IPS DF 6.9 (cell line): ENCODE measurements at regions not wholly inside any gene's neighbourhood (a gene's known extent, or its start where the extent isn't known, plus 50 kb on each side); places are given as distances from the start of the nearest gene placed in this dataset.

ENCODE experiments used
- DNase-seq: peaks from one replicate; pipeline ENCODE4 v3.0.0-alpha.2; 2013; ENCODE audit warnings: low read depth, low spot score
- H3K27ac ChIP-seq: one replicate; pipeline ENCODE4 v1.5.1; 2013; ENCODE audit warnings: low read length, control low read depth
- H3K27me3 ChIP-seq: 2 replicates; pipeline ENCODE4 v1.6.1; 2013; ENCODE audit warnings: mild to moderate bottlenecking, low read length; ENCODE audit not compliant: control insufficient read depth, insufficient read depth
- H3K36me3 ChIP-seq: 2 replicates; pipeline ENCODE4 v1.6.1; 2013; ENCODE audit warnings: low read length; ENCODE audit not compliant: control insufficient read depth, insufficient read depth
- H3K4me1 ChIP-seq: 2 replicates; pipeline ENCODE4 v1.6.1; 2013; ENCODE audit warnings: low read length; ENCODE audit not compliant: control insufficient read depth, insufficient read depth
- H3K4me3 ChIP-seq: 2 replicates; pipeline ENCODE4 v1.5.1; 2013; ENCODE audit warnings: mild to moderate bottlenecking, low read length
- H3K9me3 ChIP-seq: 2 replicates; pipeline ENCODE4 v1.6.1; 2013; ENCODE audit warnings: low read length, inconsistent platforms; ENCODE audit not compliant: control insufficient read depth, insufficient read depth
- WGBS: extraction: QIAGEN DNeasy Blood & Tissue Kit; methylation state at CpG from one replicate; pipeline ENCODE4 v1.1.7; 2013; ENCODE audit warnings: mixed read lengths, missing lambda C conversion rate; ENCODE audit not compliant: insufficient read length, insufficient coverage; 5-methylcytosine and 5-hydroxymethylcytosine counted together

DNA sequence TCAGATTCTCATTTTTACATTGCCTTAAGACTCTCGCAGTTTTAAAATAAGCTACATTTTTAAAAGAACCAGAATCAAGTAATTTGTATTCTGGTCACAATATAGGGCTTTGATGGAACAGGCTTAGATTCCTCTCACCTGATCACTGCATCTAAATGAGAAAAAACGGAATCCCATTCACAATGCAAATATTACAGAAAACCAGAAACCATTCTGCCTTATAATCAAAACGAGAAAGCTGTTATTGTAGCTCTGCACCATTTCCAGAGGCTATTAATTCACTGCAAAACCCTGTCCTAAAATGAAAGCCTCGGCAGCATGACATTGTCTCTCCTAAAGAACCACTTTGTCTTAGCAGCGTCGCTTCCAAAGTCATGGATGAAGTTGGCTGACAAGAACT is 116.1 kb upstream of the ZNF366 start:
- Histone ChIP-seq H3K9me3 (no peaks in the 10 kb centered on the region), H3K27me3 (no peaks in the 10 kb centered on the region), H3K4me3 (no peak overlapping the region), H3K27ac (no peak overlapping the region), H3K4me1 (peaks cover 1% of the 10 kb centered on the region; the same call in 1 of the 2 replicates), H3K36me3 (no peaks in the 10 kb centered on the region)
- no peak for DNase-seq
- WGBS = no CpG with 5 or more reads among the region's 6 CpGs

DNA sequence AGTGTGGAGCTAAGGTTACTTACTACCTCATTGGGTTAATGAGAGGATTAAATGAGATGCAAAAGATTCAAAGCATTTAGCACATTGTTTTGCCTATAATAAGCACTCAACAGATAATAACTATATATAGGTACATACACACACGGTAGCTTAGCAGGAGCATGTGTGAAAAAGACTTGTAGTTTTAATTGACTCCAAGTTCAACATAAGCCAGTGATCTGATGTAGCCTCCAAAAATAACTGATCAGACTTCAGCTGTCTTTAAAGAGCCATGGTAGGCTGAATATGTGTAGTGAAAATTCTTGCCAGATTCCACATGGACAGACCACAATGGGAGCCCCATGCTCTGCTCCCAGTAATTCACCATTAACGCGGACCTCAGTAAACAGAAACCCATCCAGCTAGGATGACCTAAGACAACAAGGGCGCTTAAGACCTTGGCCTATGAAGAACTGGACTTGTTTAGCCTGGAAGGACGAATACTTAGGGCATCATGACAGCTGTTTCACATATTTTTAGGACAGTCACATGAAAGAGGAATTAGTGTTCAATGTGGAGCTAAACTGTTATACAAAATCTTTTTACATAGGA is 115.1 kb upstream of the ZNF366 start:
- no peak overlapping the region for H3K4me3 ChIP-seq
- WGBS = no CpG with 5 or more reads among the region's 5 CpGs
- H3K9me3 ChIP-seq = no peaks in the 10 kb centered on the region
- no peak overlapping the region for H3K27ac ChIP-seq
- DNase-seq = no peak
- no peaks in the 10 kb centered on the region for H3K36me3 ChIP-seq
- H3K27me3 ChIP-seq = no peaks in the 10 kb centered on the region
- peaks cover 1% of the 10 kb centered on the region; the same call in 1 of the 2 replicates for H3K4me1 ChIP-seq

DNA sequence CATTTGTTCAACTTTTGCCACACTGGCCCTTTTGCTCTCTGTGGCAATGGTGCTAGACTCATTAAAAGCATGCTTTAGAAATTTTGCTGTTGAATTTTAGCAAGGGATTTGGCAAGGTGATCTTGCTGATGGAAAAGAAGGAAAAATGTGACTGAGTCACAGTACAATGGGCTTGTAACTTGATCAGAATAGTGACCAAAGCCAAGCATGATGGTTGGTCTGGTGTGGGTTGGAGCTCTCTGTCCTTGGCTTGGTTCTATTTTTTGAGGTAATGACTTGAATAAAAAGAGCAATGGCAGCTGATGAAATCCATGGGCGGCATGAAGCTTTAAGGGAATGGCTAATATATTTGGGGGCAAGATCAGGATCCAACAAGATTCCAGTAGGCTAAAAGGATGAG is 114.4 kb upstream of the ZNF366 start:
- H3K27ac ChIP-seq = no peak overlapping the region
- H3K4me3 ChIP-seq = no peak overlapping the region
- WGBS = no CpG with 5 or more reads among the region's 1 CpG
- H3K9me3 ChIP-seq = no peaks in the 10 kb centered on the region
- no peaks in the 10 kb centered on the region for H3K36me3 ChIP-seq
- no peaks in the 10 kb centered on the region for H3K27me3 ChIP-seq
- H3K4me1 ChIP-seq = peaks cover 1% of the 10 kb centered on the region; the same call in 1 of the 2 replicates
- no peak for DNase-seq

DNA sequence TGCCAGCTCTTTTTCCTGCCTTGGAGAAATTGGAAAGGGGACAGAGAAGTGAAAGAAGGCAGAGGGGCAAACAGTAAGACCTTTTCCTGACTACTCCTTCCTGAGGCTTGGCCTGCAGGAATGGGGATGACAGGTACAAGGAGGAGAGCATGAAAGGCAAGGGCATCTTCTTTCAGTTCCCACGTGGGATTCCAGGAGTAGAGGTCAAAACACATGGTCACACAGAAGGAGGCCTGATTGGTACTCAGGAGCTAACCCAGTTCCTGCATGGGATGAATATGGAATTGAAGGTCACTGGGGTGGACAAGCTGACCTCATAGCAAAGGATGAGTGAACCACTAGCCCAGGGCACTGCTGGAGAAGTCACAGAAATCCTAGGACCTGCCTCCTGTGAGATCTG is 112.5 kb upstream of the ZNF366 start:
- DNase-seq = no peak
- Histone ChIP-seq H3K27me3 (no peaks in the 10 kb centered on the region), H3K4me3 (no peak overlapping the region), H3K36me3 (no peaks in the 10 kb centered on the region), H3K9me3 (no peaks in the 10 kb centered on the region), H3K27ac (no peak overlapping the region), H3K4me1 (peaks cover 1% of the 10 kb centered on the region; the same call in 1 of the 2 replicates)
- WGBS = no CpG with 5 or more reads among the region's 1 CpG

DNA sequence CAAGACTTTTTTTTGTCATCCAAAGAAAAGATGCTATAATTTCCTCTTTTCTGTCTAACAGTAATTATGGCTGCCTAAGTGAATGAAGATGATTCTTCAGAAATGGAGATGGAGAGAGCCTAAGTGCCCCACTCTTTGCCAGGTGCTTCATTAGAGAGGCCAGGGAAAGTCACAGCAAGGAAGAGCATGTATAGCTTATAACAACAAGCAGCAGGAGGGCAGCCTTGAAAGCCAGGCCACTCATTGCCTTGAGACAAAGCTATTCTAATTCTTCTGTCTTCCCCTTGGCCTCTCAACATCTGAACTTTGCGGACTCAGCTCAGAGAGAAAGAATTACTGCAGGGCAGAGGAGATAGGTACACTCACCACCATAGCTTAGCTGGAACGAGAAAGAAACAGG is 112.0 kb upstream of the ZNF366 start:
- no peak overlapping the region for H3K4me3 ChIP-seq
- no peak for DNase-seq
- no peaks in the 10 kb centered on the region for H3K27me3 ChIP-seq
- no CpG with 5 or more reads among the region's 2 CpGs for WGBS
- no peak overlapping the region for H3K27ac ChIP-seq
- H3K4me1 ChIP-seq = peaks cover 1% of the 10 kb centered on the region; the same call in 1 of the 2 replicates
- H3K9me3 ChIP-seq = no peaks in the 10 kb centered on the region
- H3K36me3 ChIP-seq = no peaks in the 10 kb centered on the region

DNA sequence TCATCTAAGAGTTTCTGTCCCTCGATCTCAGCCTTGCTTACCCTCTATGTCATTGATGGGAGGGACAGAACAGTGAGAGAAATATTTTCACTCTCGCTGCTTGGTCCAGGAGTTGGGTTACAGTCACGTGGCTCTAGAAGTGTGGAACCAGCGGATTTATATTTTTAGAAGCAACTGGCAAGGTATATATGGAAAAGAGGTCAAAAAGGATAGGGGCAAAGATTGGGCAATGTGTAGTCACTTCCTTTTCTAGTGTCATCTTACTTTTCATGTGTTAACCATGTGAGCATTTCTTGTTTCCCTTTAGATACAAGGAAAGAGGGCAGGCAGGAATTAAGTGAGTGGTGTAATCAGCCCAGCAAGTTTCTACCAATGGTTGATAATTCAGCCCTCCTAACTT is 111.5 kb upstream of the ZNF366 start:
- Histone ChIP-seq H3K36me3 (no peaks in the 10 kb centered on the region), H3K9me3 (no peaks in the 10 kb centered on the region), H3K27ac (no peak overlapping the region), H3K4me1 (peaks cover 1% of the 10 kb centered on the region; the same call in 1 of the 2 replicates), H3K27me3 (no peaks in the 10 kb centered on the region), H3K4me3 (no peak overlapping the region)
- WGBS = no CpG with 5 or more reads among the region's 4 CpGs
- DNase-seq = no peak

DNA sequence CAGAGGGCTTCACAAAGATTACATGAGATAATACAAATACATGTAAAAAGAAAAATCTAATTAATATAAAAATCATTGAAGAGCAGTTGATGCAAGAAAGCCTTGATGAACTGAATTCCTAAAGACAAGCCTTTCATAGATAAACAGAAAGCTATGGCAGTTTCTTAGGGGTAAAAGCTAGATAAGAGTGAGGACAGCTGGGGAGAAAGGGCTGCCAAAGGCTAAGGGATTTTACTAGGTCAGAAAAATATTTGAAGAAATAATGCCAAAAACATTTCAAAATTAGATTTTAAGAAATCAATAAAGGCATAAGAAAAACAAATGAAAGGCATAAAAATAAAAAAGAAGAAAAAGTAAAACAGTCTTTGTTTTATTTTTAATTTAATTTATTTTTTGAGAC is 107.9 kb upstream of the ZNF366 start:
- H3K4me1 ChIP-seq = peaks cover 1% of the 10 kb centered on the region; the same call in 1 of the 2 replicates
- H3K27me3 ChIP-seq = no peaks in the 10 kb centered on the region
- DNase-seq = no peak
- no peak overlapping the region for H3K4me3 ChIP-seq
- no peaks in the 10 kb centered on the region for H3K36me3 ChIP-seq
- H3K27ac ChIP-seq = no peak overlapping the region
- no peaks in the 10 kb centered on the region for H3K9me3 ChIP-seq

DNA sequence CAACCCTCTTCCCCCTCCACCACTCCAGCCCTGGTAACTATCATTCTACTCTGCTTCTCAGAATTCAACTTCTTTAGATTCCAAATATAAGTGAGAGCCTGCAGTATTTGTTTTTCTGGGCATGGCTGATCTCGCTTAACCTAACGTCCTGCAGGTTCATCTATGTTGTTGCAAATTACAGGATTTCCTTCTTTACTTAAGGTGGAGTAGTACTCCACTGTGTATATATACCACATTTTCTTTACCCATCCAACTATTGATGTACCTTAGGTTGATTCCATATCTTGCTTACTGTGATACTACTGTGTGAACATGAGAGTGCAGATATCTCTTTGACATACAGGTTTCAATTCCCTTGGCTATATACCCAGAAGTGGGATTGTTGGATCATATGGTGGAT is 106.3 kb upstream of the ZNF366 start:
- DNase-seq = no peak
- Histone ChIP-seq H3K4me1 (no peaks in the 10 kb centered on the region), H3K27ac (no peak overlapping the region), H3K27me3 (no peaks in the 10 kb centered on the region), H3K4me3 (no peak overlapping the region), H3K36me3 (no peaks in the 10 kb centered on the region), H3K9me3 (no peaks in the 10 kb centered on the region)
- no CpG with 5 or more reads among the region's 2 CpGs for WGBS

DNA sequence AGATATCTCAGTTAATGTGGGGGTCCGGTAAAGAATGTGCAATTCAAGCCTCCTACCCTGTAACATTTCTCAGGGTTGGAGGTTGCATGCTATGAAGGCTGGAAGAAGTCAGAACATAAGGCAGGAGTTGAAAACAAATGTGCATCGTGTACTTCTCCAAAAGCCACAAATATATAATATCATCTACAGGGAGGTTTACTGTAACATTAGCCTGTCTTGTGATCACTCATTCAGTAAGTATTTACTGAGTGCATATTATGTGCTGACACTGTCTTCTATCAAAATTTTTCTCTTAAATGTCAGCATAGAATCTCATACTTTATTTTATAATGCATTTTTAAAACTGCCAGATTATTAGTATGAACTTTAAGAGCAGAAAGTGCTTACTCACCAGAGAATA is 105.6 kb upstream of the ZNF366 start:
- Histone ChIP-seq H3K36me3 (no peaks in the 10 kb centered on the region), H3K9me3 (no peaks in the 10 kb centered on the region), H3K27me3 (no peaks in the 10 kb centered on the region), H3K27ac (no peak overlapping the region), H3K4me1 (no peaks in the 10 kb centered on the region), H3K4me3 (no peak overlapping the region)
- no peak for DNase-seq
- WGBS = no CpG with 5 or more reads among the region's 2 CpGs

DNA sequence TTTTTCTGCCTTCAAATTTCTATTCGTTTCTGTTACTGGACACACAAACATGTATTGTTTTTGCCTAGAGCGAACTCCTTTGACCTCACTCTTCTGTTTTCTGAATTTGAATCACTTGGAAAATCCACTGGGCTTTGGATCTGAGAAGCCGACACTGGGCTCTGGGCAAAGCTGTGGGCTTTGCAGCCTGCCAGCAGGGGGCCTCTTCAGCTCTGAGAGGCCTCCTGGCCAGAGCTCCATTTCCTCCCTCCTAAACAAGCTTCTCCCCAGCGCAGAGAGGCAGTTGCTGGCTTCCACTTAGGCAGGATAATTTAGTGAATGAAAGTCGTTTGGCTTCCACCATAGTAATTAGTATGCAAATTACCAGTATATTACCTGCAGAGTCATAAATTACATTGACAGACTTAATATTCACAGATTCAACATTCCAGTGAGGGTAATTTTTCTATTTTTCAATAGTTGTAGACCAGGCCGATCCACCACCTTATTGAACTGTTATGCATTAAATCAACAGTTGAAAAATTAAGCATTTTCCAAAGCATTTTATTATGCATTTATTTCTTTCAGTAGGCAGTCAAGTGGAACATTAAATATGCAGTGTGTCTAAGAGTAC is 104.0 kb upstream of the ZNF366 start:
- Histone ChIP-seq H3K4me1 (no peaks in the 10 kb centered on the region), H3K36me3 (no peaks in the 10 kb centered on the region), H3K27me3 (no peaks in the 10 kb centered on the region), H3K27ac (no peak overlapping the region), H3K9me3 (no peaks in the 10 kb centered on the region), H3K4me3 (no peak overlapping the region)
- peak; percentile 55 for DNase-seq
- WGBS = no CpG with 5 or more reads among the region's 6 CpGs

DNA sequence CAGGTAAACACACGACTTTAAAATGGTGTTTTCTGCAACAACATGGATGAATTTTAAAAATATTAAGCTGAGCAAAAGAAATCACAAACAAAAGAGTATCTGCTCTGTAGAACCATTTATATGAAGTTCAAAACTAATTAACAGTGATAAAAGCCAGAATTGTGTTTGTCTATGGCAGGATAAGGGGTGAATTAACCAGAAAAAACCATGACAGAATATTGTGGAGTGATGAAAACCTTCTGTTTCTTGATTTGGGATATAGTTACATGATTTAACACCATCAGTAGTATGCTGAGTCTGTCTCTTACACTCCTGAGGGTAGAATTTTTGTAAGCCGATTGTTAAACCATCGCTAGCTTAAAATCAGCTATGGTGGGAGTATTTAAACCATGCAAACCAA is 101.7 kb upstream of the ZNF366 start:
- WGBS = no CpG with 5 or more reads among the region's 3 CpGs
- Histone ChIP-seq H3K4me3 (no peak overlapping the region), H3K27me3 (no peaks in the 10 kb centered on the region), H3K4me1 (no peaks in the 10 kb centered on the region), H3K9me3 (no peaks in the 10 kb centered on the region), H3K27ac (no peak overlapping the region), H3K36me3 (no peaks in the 10 kb centered on the region)
- DNase-seq = no peak
